IMR-90 (cell line): ENCODE measurements at regions not wholly inside any gene's neighbourhood (a gene's known extent, or its start where the extent isn't known, plus 50 kb on each side); places are given as distances from the start of the nearest gene placed in this dataset.

Experiments
- ATAC-seq: fragments of 200-7000 bp; cut with Tn5 transposase; 2 replicates; pipeline ENCODE4 v1.9.1; 2020; ENCODE audit warnings: low read depth, mild to moderate bottlenecking, moderate library complexity
- BruUV-seq: library from RNA; stranded (reverse); fragments of 400-500 nt; replicated peaks from 2 replicates; lab custom pipeline; 2021; lab: Mats Ljungman, UMichigan
- CTCF ChIA-PET: fragments of 300-600 bp; formaldehyde crosslinking; extraction: SDS; loops from one replicate; lab custom pipeline; 2021; ENCODE audit warnings: antibody characterized with exemption; lab: Yijun Ruan, JAX
- POLR2A ChIA-PET: fragments of 300-600 bp; sonication (Branson Sonifier 250); formaldehyde crosslinking; loops from one replicate; lab custom pipeline; 2022; ENCODE audit warnings: antibody characterized with exemption; ENCODE audit not compliant: unreplicated experiment; lab: Charles Lee
- DNase-seq: peaks from one replicate; pipeline ENCODE4 v3.0.0; 2013
- H2AFZ ChIP-seq: replicated peaks from 2 replicates; pipeline ENCODE3; 2013; ENCODE audit warnings: low read length, mild to moderate bottlenecking; ENCODE audit not compliant: poor library complexity
- H2AK5ac ChIP-seq: 2 replicates; pipeline ENCODE4 v1.6.1; 2013; ENCODE audit warnings: low read depth, low read length, inconsistent platforms
- H2AK9ac ChIP-seq: replicated peaks from 2 replicates; pipeline ENCODE3; 2013; ENCODE audit warnings: mild to moderate bottlenecking, low read depth, low read length, moderate library complexity; ENCODE audit not compliant: poor library complexity
- H2BK120ac ChIP-seq: 2 replicates; pipeline ENCODE4 v1.6.1; 2013; ENCODE audit warnings: low read depth, low read length, inconsistent platforms
- H2BK15ac ChIP-seq: 3 replicates; pipeline ENCODE4 v1.6.1; 2013; ENCODE audit warnings: low read depth, low read length, inconsistent platforms
- H2BK20ac ChIP-seq: 2 replicates; pipeline ENCODE4 v1.6.1; 2013; ENCODE audit warnings: low read depth, mild to moderate bottlenecking, inconsistent platforms, low read length, moderate library complexity
- H2BK5ac ChIP-seq: 2 replicates; pipeline ENCODE4 v1.6.1; 2013; ENCODE audit warnings: mild to moderate bottlenecking, low read depth, low read length, inconsistent platforms; ENCODE audit not compliant: poor library complexity, severe bottlenecking
- H3K14ac ChIP-seq: replicated peaks from 2 replicates; pipeline ENCODE4 v1.6.1; 2013; ENCODE audit warnings: low read depth, low read length, inconsistent platforms
- H3K18ac ChIP-seq: 2 replicates; pipeline ENCODE4 v1.6.1; 2013; ENCODE audit warnings: low read depth, low read length, control low read depth
- H3K23ac ChIP-seq: 2 replicates; pipeline ENCODE4 v1.6.1; 2013; ENCODE audit warnings: low read depth, low read length, inconsistent platforms
- H3K27ac ChIP-seq: 2 replicates; pipeline ENCODE4 v1.5.1; 2013; ENCODE audit warnings: mild to moderate bottlenecking, control low read depth, low read length; ENCODE audit not compliant: insufficient read depth
- H3K27me3 ChIP-seq: 2 replicates; pipeline ENCODE4 v1.6.1; 2013; ENCODE audit warnings: low read length; ENCODE audit not compliant: control insufficient read depth, insufficient read depth
- H3K36me3 ChIP-seq: 2 replicates; pipeline ENCODE4 v1.6.1; 2013; ENCODE audit warnings: low read length, mixed read lengths; ENCODE audit not compliant: control insufficient read depth, insufficient read depth
- H3K4ac ChIP-seq: 2 replicates; pipeline ENCODE4 v1.6.1; 2013; ENCODE audit warnings: low read depth, low read length, inconsistent platforms
- H3K4me1 ChIP-seq: 2 replicates; pipeline ENCODE4 v1.6.1; 2013; ENCODE audit warnings: low read length, mixed read lengths; ENCODE audit not compliant: control insufficient read depth, insufficient read depth
- H3K4me2 ChIP-seq: 2 replicates; pipeline ENCODE4 v1.6.1; 2013; ENCODE audit warnings: low read depth, mild to moderate bottlenecking, control low read depth, low read length, moderate library complexity
- H3K4me3 ChIP-seq: 2 replicates; pipeline ENCODE4 v1.5.1; 2013; ENCODE audit warnings: low read depth, mild to moderate bottlenecking, control low read depth, low read length, moderate library complexity; ENCODE audit not compliant: insufficient read depth
- H3K56ac ChIP-seq: 2 replicates; pipeline ENCODE4 v1.6.1; 2013; ENCODE audit warnings: low read length, inconsistent platforms; ENCODE audit not compliant: insufficient read depth; ENCODE audit errors: extremely low read depth
- H3K79me1 ChIP-seq, 2 experiments: 2 replicates each; pipeline ENCODE4 v1.6.1; 2013; ENCODE audit warnings: low read length in 2 of 2, inconsistent platforms in 1 of 2, low read depth in 1 of 2
- H3K9ac ChIP-seq: 2 replicates; pipeline ENCODE4 v1.6.1; 2013; ENCODE audit warnings: low read depth, low read length, control low read depth
- H3K9me1 ChIP-seq: 2 replicates; pipeline ENCODE4 v1.6.1; 2013; ENCODE audit warnings: low read length, inconsistent platforms; ENCODE audit not compliant: insufficient read depth
- H3K9me3 ChIP-seq: 2 replicates; pipeline ENCODE4 v1.6.1; 2013; ENCODE audit warnings: low read length; ENCODE audit not compliant: control insufficient read depth, insufficient read depth
- H4K20me1 ChIP-seq: 2 replicates; pipeline ENCODE4 v1.6.1; 2013; ENCODE audit warnings: low read length, inconsistent platforms; ENCODE audit not compliant: insufficient read depth
- H4K5ac ChIP-seq: 2 replicates; pipeline ENCODE4 v1.6.1; 2013; ENCODE audit warnings: mild to moderate bottlenecking, low read depth, low read length, control low read depth
- H4K8ac ChIP-seq, 2 experiments: 2 replicates each; pipeline ENCODE4 v1.6.1; 2013; ENCODE audit warnings: low read depth in 2 of 2, low read length in 2 of 2, control low read depth in 1 of 2, inconsistent platforms in 1 of 2
- H4K91ac ChIP-seq: 2 replicates; pipeline ENCODE4 v1.6.1; 2013; ENCODE audit warnings: low read depth, low read length, inconsistent platforms; ENCODE audit not compliant: insufficient read depth
- CEBPB ChIP-seq: IDR thresholded peaks from 2 replicates; pipeline ENCODE4 v1.6.1; 2012; ENCODE audit warnings: low read depth, low read length, improper control_type of control experiment
- ELK1 ChIP-seq: fragments of 150-350 bp; IDR thresholded peaks from 2 replicates; pipeline ENCODE4 v1.6.1; 2016; ENCODE audit warnings: low read depth, mild to moderate bottlenecking, low read length, moderate library complexity, borderline replicate concordance
- FOS ChIP-seq: fragments of 150-350 bp; IDR thresholded peaks from 2 replicates; pipeline ENCODE4 v1.6.1; 2016; ENCODE audit warnings: low read depth, low read length
- MAZ ChIP-seq: IDR thresholded peaks from 2 replicates; pipeline ENCODE4 v1.6.1; 2012; ENCODE audit warnings: low read depth, mild to moderate bottlenecking, low read length, improper control_type of control experiment, moderate library complexity, borderline replicate concordance
- MXI1 ChIP-seq: IDR thresholded peaks from 2 replicates; pipeline ENCODE4 v1.6.1; 2012; ENCODE audit warnings: low read depth, mild to moderate bottlenecking, low read length, moderate library complexity, borderline replicate concordance
- USF2 ChIP-seq: fragments of 150-350 bp; IDR thresholded peaks from 2 replicates; pipeline ENCODE4 v1.6.1; 2017; ENCODE audit warnings: mild to moderate bottlenecking, antibody characterized with exemption, low read length, low read depth
- WGBS, 2 experiments: methylation state at CpG; one replicate each; pipeline versions ENCODE4 v1.1.5 to v1.1.7; 2013; ENCODE audit warnings: missing lambda C conversion rate in 2 of 2; ENCODE audit not compliant: insufficient read length in 1 of 2; ENCODE audit errors: extremely low coverage in 2 of 2; 5-methylcytosine and 5-hydroxymethylcytosine counted together
- dilution Hi-C: fragments of 300-500 bp; cut with HindIII; formaldehyde crosslinking; loops from one replicate; pipeline ENCODE4 v1.14.3; 2018; ENCODE audit warnings: low sequenced_read_pairs; ENCODE audit not compliant: unreplicated experiment
- in situ Hi-C: fragments of 300-500 bp; cut with MboI; formaldehyde crosslinking; loops from 3 replicates; pipeline ENCODE4 v1.14.3; 2019; ENCODE audit warnings: low sequenced_read_pairs, inconsistent platforms, mixed read lengths
- intact Hi-C: fragments of 100-400 bp; cut with micrococcal nuclease; formaldehyde crosslinking; loops from 2 replicates; pipeline ENCODE4 v1.10.0; 2022

- Histone ChIP-seq H2AK5ac (no peak overlapping the region), H3K4me2 (no peak overlapping the region), H3K18ac (no peak overlapping the region), H2BK120ac (no peak overlapping the region), H3K4me1 (peaks cover 2% of the 10 kb centered on the region; the same call in 1 of the 2 replicates), H3K79me1 (no peaks in the 10 kb centered on the region), H4K8ac (no peak overlapping the region), H3K9me1 (no peaks in the 10 kb centered on the region), H2BK15ac (no peak overlapping the region), H3K14ac (no peak overlapping the region), H2AK9ac (no peak overlapping the region), H4K91ac (no peak overlapping the region), H3K4me3 (no peak overlapping the region), H2BK5ac (no peak overlapping the region), H2BK20ac (no peak overlapping the region), H3K4ac (no peak overlapping the region), H4K20me1 (no peaks in the 10 kb centered on the region), H3K9ac (no peak overlapping the region), H3K27ac (no peak overlapping the region), H3K9me3 (no peaks in the 10 kb centered on the region), H3K27me3 (no peaks in the 10 kb centered on the region), H3K23ac (no peak overlapping the region), H3K56ac (no peak overlapping the region), H2AFZ (no peak overlapping the region), H4K5ac (no peak overlapping the region), H3K36me3 (no peaks in the 10 kb centered on the region)
- POLR2A ChIA-PET, result no interaction called here
- no CpG with 5 or more reads among the region's 2 CpGs for WGBS, 2 experiments
- in situ Hi-C loops (no loop called here), dilution Hi-C loops (no loop called here), intact Hi-C loops (no loop called here)
- no peak for ATAC-seq
- CTCF ChIA-PET, result no interaction called here
- no TSS peak for BruUV-seq
- TF ChIP-seq USF2 (no peak), CEBPB (no peak), ELK1 (no peak), FOS (no peak), MAZ (no peak), MXI1 (no peak)
- no peak for DNase-seq
Observed at GRCh38 chr9:105079457-105079856, 151.5 kb upstream of the ABCA1 start.
